Spleen (tissue), 11 donors: ENCODE measurements at regions not wholly inside any gene's neighbourhood (a gene's known extent, or its start where the extent isn't known, plus 50 kb on each side); places are given as distances from the start of the nearest gene placed in this dataset.

Experiments
- DNase-seq: peaks from one replicate; pipeline ENCODE4 v3.0.0-alpha.2; 2020
- H3K27ac ChIP-seq, 8 donors: fragments of 200-600 bp; sonication (generic) in 7 of 8; 1 replicate in 4 of 8; 2 replicates in 4 of 8; pipeline versions ENCODE4 v1.5.0 to v1.8.0; 2016 to 2021; ENCODE audit warnings: inconsistent platforms in 4 of 8, mild to moderate bottlenecking in 4 of 8, moderate library complexity in 1 of 8
- H3K27me3 ChIP-seq, 7 donors: fragments of 200-600 bp; sonication (generic) in 6 of 7; replicated peaks in 1 of 7; 1 replicate in 4 of 7; 2 replicates in 3 of 7; pipeline versions ENCODE4 v1.5.0 to v1.8.0; 2016 to 2021; ENCODE audit warnings: inconsistent platforms in 3 of 7, mild to moderate bottlenecking in 1 of 7
- H3K36me3 ChIP-seq, 6 donors: fragments of 200-600 bp; sonication (generic) in 5 of 6; 1 replicate in 4 of 6; 2 replicates in 2 of 6; pipeline versions ENCODE4 v1.5.0 to v1.8.0; 2016 to 2021; ENCODE audit warnings: inconsistent platforms in 2 of 6
- H3K4me1 ChIP-seq, 6 donors: fragments of 200-600 bp; sonication (generic) in 5 of 6; 1 replicate in 3 of 6; 2 replicates in 3 of 6; pipeline versions ENCODE4 v1.5.0 to v1.8.0; 2016 to 2021; ENCODE audit warnings: inconsistent platforms in 3 of 6
- H3K4me3 ChIP-seq, 8 donors: fragments of 200-600 bp; sonication (generic) in 7 of 8; 1 replicate in 4 of 8; 2 replicates in 4 of 8; pipeline versions ENCODE4 v1.5.0 to v1.8.0; 2016 to 2021; ENCODE audit warnings: inconsistent platforms in 4 of 8, mild to moderate bottlenecking in 4 of 8, moderate library complexity in 2 of 8
- H3K9me3 ChIP-seq, 8 donors: fragments of 200-600 bp; sonication (generic) in 7 of 8; 1 replicate in 4 of 8; 2 replicates in 4 of 8; pipeline versions ENCODE4 v1.5.0 to v1.8.0; 2016 to 2021; ENCODE audit warnings: inconsistent platforms in 4 of 8
- CTCF ChIP-seq, 11 experiments: fragments of 200-600 bp in 7 of 11; fragments of 450-650 bp in 4 of 11; sonication (generic) in 4 of 11; IDR thresholded peaks in 8 of 11; conservative IDR thresholded peaks in 3 of 11; 1 replicate in 7 of 11; 2 replicates in 4 of 11; pipeline versions ENCODE4 v1.4.0 to v1.8.0; 2016 to 2021; ENCODE audit warnings: antibody characterized with exemption in 11 of 11, inconsistent platforms in 4 of 11, mild to moderate bottlenecking in 1 of 11
- POLR2A ChIP-seq, 3 donors: fragments of 450-650 bp; IDR thresholded peaks; one replicate each; pipeline ENCODE4 v1.5.1; 2017; ENCODE audit warnings: antibody characterized with exemption in 3 of 3, mild to moderate bottlenecking in 1 of 3
- POLR2AphosphoS5 ChIP-seq, 3 donors: sonication (generic); formaldehyde crosslinking; IDR thresholded peaks; one replicate each; pipeline ENCODE4 v1.5.1; 2017; ENCODE audit warnings: antibody characterized with exemption in 3 of 3
- WGBS, 5 donors: extraction: QIAGEN DNeasy Blood & Tissue Kit in 3 of 5; methylation state at CpG; one replicate each; pipeline versions ENCODE4 v1.1.5 to v1.1.7; 2013 to 2018; 5-methylcytosine and 5-hydroxymethylcytosine counted together
- intact Hi-C: fragments of 100-400 bp; cut with DNase I; formaldehyde crosslinking; loops from one replicate; pipeline ENCODE4 v1.15.0; 2023; ENCODE audit warnings: low total_unique reads
- donor health status: healthy with polysubstance abuse.
- donor health status: DM: no; HTN: no; CAD: no; lungs with moderate emphysema.
- donor health status: DM: no; HTN: no; CAD: no.
- donor health status: Bipolar disorder and iron deficiency.
- donor health status: healthy.
- donor health status: DM: no; HTN: no; CAD: no.
- donor health status: DM: yes; HTN: yes; CAD: no.

GRCh38 chr3:182135056-182135455 lies 423.3 kb downstream of the SOX2 start:
- 53 to 81% (median 66%) methylated on average over 2 of the region's 2 CpGs for WGBS, 5 donors
- H3K9me3 ChIP-seq, result no peaks in the 10 kb centered on the region
- no peak for DNase-seq

GRCh38 chr3:182136008-182136910 lies 424.5 kb downstream of the SOX2 start:
- H3K27me3 ChIP-seq, result no peaks in the 10 kb centered on the region
- no peaks in the 10 kb centered on the region for H3K4me1 ChIP-seq
- 65 to 76% (median 69%) methylated on average over 6 of the region's 6 CpGs for WGBS, 5 donors
- DNase-seq, result no peak
- no peaks in the 10 kb centered on the region for H3K9me3 ChIP-seq
- H3K36me3 ChIP-seq, result no peaks in the 10 kb centered on the region
- TF ChIP-seq POLR2A (IDR thresholded peaks at IDR 0.05) (no peak), CTCF (IDR thresholded peaks at IDR 0.05 in 8 of 11, conservative IDR thresholded peaks at IDR 0.05 in 3 of 11) (no peak), POLR2AphosphoS5 (IDR thresholded peaks at IDR 0.05) (no peak)
- intact Hi-C loops, result no loop called here
- no peak overlapping the region for H3K4me3 ChIP-seq
- no peak overlapping the region for H3K27ac ChIP-seq

More at GRCh38 chr3:182135056-182135455, 423.3 kb downstream of the SOX2 start:
- no peaks in the 10 kb centered on the region for H3K36me3 ChIP-seq
- intact Hi-C loops, result no loop called here
- TF ChIP-seq POLR2A (IDR thresholded peaks at IDR 0.05) (no peak), POLR2AphosphoS5 (IDR thresholded peaks at IDR 0.05) (no peak), CTCF (IDR thresholded peaks at IDR 0.05 in 8 of 11, conservative IDR thresholded peaks at IDR 0.05 in 3 of 11) (no peak)
- no peak overlapping the region for H3K27ac ChIP-seq
- H3K4me1 ChIP-seq, result no peaks in the 10 kb centered on the region
- no peaks in the 10 kb centered on the region for H3K27me3 ChIP-seq
- no peak overlapping the region for H3K4me3 ChIP-seq

GRCh38 chr3:182138393-182138792 lies 426.7 kb downstream of the SOX2 start:
- Histone ChIP-seq H3K9me3 (no peaks in the 10 kb centered on the region), H3K27me3 (no peaks in the 10 kb centered on the region), H3K27ac (no peak overlapping the region), H3K36me3 (no peaks in the 10 kb centered on the region), H3K4me1 (no peaks in the 10 kb centered on the region), H3K4me3 (no peak overlapping the region)
- no peak for TF ChIP-seq POLR2A (IDR thresholded peaks at IDR 0.05)
- TF ChIP-seq CTCF (IDR thresholded peaks at IDR 0.05 in 8 of 11, conservative IDR thresholded peaks at IDR 0.05 in 3 of 11), result no peak
- no peak for TF ChIP-seq POLR2AphosphoS5 (IDR thresholded peaks at IDR 0.05)
- intact Hi-C loops, result no loop called here
- 33 to 58% (median 53%) methylated on average over 1 of the region's 1 CpG for WGBS, 5 donors
- no peak for DNase-seq

- TF ChIP-seq CTCF (IDR thresholded peaks at IDR 0.05 in 8 of 11, conservative IDR thresholded peaks at IDR 0.05 in 3 of 11), result no peak
- no peak for TF ChIP-seq POLR2AphosphoS5 (IDR thresholded peaks at IDR 0.05)
- TF ChIP-seq POLR2A (IDR thresholded peaks at IDR 0.05), result no peak
- no peak for DNase-seq
- H3K4me3 ChIP-seq, result no peak overlapping the region
- H3K27ac ChIP-seq, result no peak overlapping the region
- H3K36me3 ChIP-seq, result no peaks in the 10 kb centered on the region
- intact Hi-C loops, result no loop called here
- no peaks in the 10 kb centered on the region for H3K9me3 ChIP-seq
- H3K4me1 ChIP-seq, result no peaks in the 10 kb centered on the region
- no peaks in the 10 kb centered on the region for H3K27me3 ChIP-seq
- WGBS, 5 donors, result 67 to 79% (median 74%) methylated on average over 7 of the region's 7 CpGs
Observed at GRCh38 chr3:182139627-182140357, 428.1 kb downstream of the SOX2 start.
